Heart left ventricle (tissue), 16 donors: ENCODE measurements at regions not wholly inside any gene's neighbourhood (a gene's known extent, or its start where the extent isn't known, plus 50 kb on each side); places are given as distances from the start of the nearest gene placed in this dataset.

ENCODE experiments used
- ATAC-seq, 4 donors: fragments of 200-7000 bp; cut with Tn5 transposase; one replicate each; pipeline ENCODE4 v1.9.1; 2020 to 2022; ENCODE audit warnings: moderate library complexity in 4 of 4, mild to moderate bottlenecking in 3 of 4, moderate number of reproducible peaks in 1 of 4
- DNase-seq, 5 donors: peaks; one replicate each; pipeline ENCODE4 v3.0.0-alpha.2; 2020
- H3K27ac ChIP-seq, 12 donors: fragments of 200-600 bp; sonication (generic) in 4 of 12; one replicate each; pipeline versions ENCODE4 v1.5.0 to v1.8.0; 2016 to 2022; ENCODE audit warnings: mild to moderate bottlenecking in 2 of 12
- H3K27me3 ChIP-seq, 9 donors: fragments of 200-600 bp; sonication (generic) in 2 of 9; one replicate each; pipeline versions ENCODE4 v1.5.1 to v1.8.0; 2016 to 2022; ENCODE audit warnings: mild to moderate bottlenecking in 3 of 9
- H3K36me3 ChIP-seq, 9 donors: fragments of 200-600 bp; sonication (generic) in 2 of 9; one replicate each; pipeline versions ENCODE4 v1.5.0 to v1.8.0; 2018 to 2022; ENCODE audit warnings: mild to moderate bottlenecking in 2 of 9
- H3K4me1 ChIP-seq, 12 donors: fragments of 200-600 bp; sonication (generic) in 4 of 12; one replicate each; pipeline versions ENCODE4 v1.5.0 to v1.8.0; 2016 to 2022; ENCODE audit warnings: mild to moderate bottlenecking in 3 of 12
- H3K4me3 ChIP-seq, 12 donors: fragments of 200-600 bp; sonication (generic) in 4 of 12; one replicate each; pipeline versions ENCODE4 v1.5.0 to v1.8.0; 2017 to 2022; ENCODE audit warnings: mild to moderate bottlenecking in 9 of 12, moderate library complexity in 4 of 12
- H3K9me3 ChIP-seq, 12 donors: fragments of 200-600 bp; sonication (generic) in 4 of 12; one replicate each; pipeline versions ENCODE4 v1.5.0 to v1.8.0; 2016 to 2022; ENCODE audit warnings: mild to moderate bottlenecking in 1 of 12
- CTCF ChIP-seq, 12 donors: fragments of 200-600 bp; sonication (generic) in 4 of 12; IDR thresholded peaks; one replicate each; pipeline versions ENCODE4 v1.5.0 to v1.8.0; 2018 to 2022; ENCODE audit warnings: antibody characterized with exemption in 12 of 12, mild to moderate bottlenecking in 5 of 12
- POLR2A ChIP-seq, 2 donors: fragments of 450-650 bp; IDR thresholded peaks; one replicate each; pipeline ENCODE4 v1.6.1; 2017; ENCODE audit warnings: antibody characterized with exemption in 2 of 2, mild to moderate bottlenecking in 2 of 2, moderate library complexity in 2 of 2
- WGBS, 4 donors: extraction: QIAGEN DNeasy Blood & Tissue Kit in 2 of 4; methylation state at CpG; one replicate each; pipeline versions ENCODE4 v1.1.5 to v1.1.7; 2013 to 2018; 5-methylcytosine and 5-hydroxymethylcytosine counted together
- intact Hi-C, 10 donors: fragments of 100-400 bp; cut with DNase I; formaldehyde crosslinking; loops; one replicate each; pipeline versions ENCODE4 v1.11.1 to v1.14.2; 2022
- donor health status: ischemic (EF 13 %, LVEDD 7.1; RV severe dilation, severe dysfunction).
- donor health status: healthy with polysubstance abuse.
- donor health status: DM: no; HTN: yes; CAD: no.
- donor health status: DM: no; HTN: no; CAD: no.
- donor health status: ischemic (EF 25% LVEDD 6.9; RV normal size, moderate dysfunction).
- donor health status: ischemic (EF 25% LVEDD 5.7; RV mildly dilated, moderate dysfunction).
- donor health status: healthy.
- donor health status: DM: yes; HTN: yes; CAD: no.
- donor health status: ischemic (EF 35%, LVEDD 5.7; RV mildly dilated, moderate dysfunction).
- donor health status: nonischemic (EF 11% LVEDD 7.7; RV severe dilation, severe dysfunction).
- donor health status: DM: yes; HTN: yes; CAD: no.
- donor health status: PGD.
- donor health status: ischemic (EF 29% LVEDD 5.4; RV normal size, mild dysfunction).
- donor health status: nonischemic (EF 23%, LVEDD 6.1; RV moderate dilation, normal function).

- Histone ChIP-seq H3K9me3 (no peaks in the 10 kb centered on the region), H3K36me3 (no peaks in the 10 kb centered on the region), H3K4me1 (no peaks in the 10 kb centered on the region), H3K27ac (no peak overlapping the region), H3K27me3 (no peaks in the 10 kb centered on the region), H3K4me3 (no peak overlapping the region)
- DNase-seq = no peak
- no peak for ATAC-seq
- 39 to 61% (median 46%) methylated on average over 4 of the region's 4 CpGs for WGBS, 4 donors
- intact Hi-C loops = no loop called here
- TF ChIP-seq CTCF (IDR thresholded peaks at IDR 0.05) = no peak
- no peak for TF ChIP-seq POLR2A (IDR thresholded peaks at IDR 0.05)
These were observed 1025.3 kb upstream of the NXPH2 start for GRCh38 chr2:139805441-139805840.

- WGBS, 4 donors = 46 to 59% (median 52%) methylated on average over 2 of the region's 2 CpGs
- TF ChIP-seq CTCF (IDR thresholded peaks at IDR 0.05) = no peak
- TF ChIP-seq POLR2A (IDR thresholded peaks at IDR 0.05) = no peak
- H3K9me3 ChIP-seq = no peaks in the 10 kb centered on the region
- ATAC-seq (no peak), DNase-seq (no peak)
- no peaks in the 10 kb centered on the region for H3K27me3 ChIP-seq
- no peaks in the 10 kb centered on the region for H3K4me1 ChIP-seq
- H3K4me3 ChIP-seq = no peak overlapping the region
- intact Hi-C loops = loop anchor here in 1 of 10 donors (10.0 kb wide), 1 partner anchor 1066 kb away; no protein-coding TSS in a partner anchor
- H3K27ac ChIP-seq = no peak overlapping the region
- H3K36me3 ChIP-seq = no peaks in the 10 kb centered on the region
These were observed 1018.2 kb upstream of the NXPH2 start for GRCh38 chr2:139798391-139798790.

- no peaks in the 10 kb centered on the region for H3K9me3 ChIP-seq
- no peaks in the 10 kb centered on the region for H3K4me1 ChIP-seq
- 58 to 70% (median 63%) methylated on average over 3 of the region's 3 CpGs for WGBS, 4 donors
- no peaks in the 10 kb centered on the region for H3K27me3 ChIP-seq
- no peaks in the 10 kb centered on the region for H3K36me3 ChIP-seq
- ATAC-seq (no peak), DNase-seq (no peak)
- no peak overlapping the region for H3K27ac ChIP-seq
- TF ChIP-seq CTCF (IDR thresholded peaks at IDR 0.05) = peak in 6 of 12 donors; percentile 12 to 40 (median 28)
- no peak for TF ChIP-seq POLR2A (IDR thresholded peaks at IDR 0.05)
- no peak overlapping the region for H3K4me3 ChIP-seq
- intact Hi-C loops = loop anchor here in 1 of 10 donors (10.0 kb wide), 1 partner anchor 1074 kb away; no protein-coding TSS in a partner anchor
These were observed 1010.9 kb upstream of the NXPH2 start for GRCh38 chr2:139790807-139791752.

GRCh38 chr2:139790136-139790535 lies 1009.9 kb upstream of the NXPH2 start:
- WGBS, 4 donors = 28 to 40% (median 38%) methylated on average over 2 of the region's 2 CpGs
- Histone ChIP-seq H3K4me3 (no peak overlapping the region), H3K9me3 (no peaks in the 10 kb centered on the region), H3K27me3 (no peaks in the 10 kb centered on the region), H3K4me1 (no peaks in the 10 kb centered on the region), H3K36me3 (no peaks in the 10 kb centered on the region), H3K27ac (no peak overlapping the region)
- intact Hi-C loops = loop anchor here in 1 of 10 donors (10.0 kb wide), 1 partner anchor 1075 kb away; no protein-coding TSS in a partner anchor
- DNase-seq (no peak), ATAC-seq (no peak)
- TF ChIP-seq CTCF (IDR thresholded peaks at IDR 0.05) (no peak), POLR2A (IDR thresholded peaks at IDR 0.05) (no peak)
